ENCODE measurements at regions not wholly inside any gene's neighbourhood (a gene's known extent, or its start where the extent isn't known, plus 50 kb on each side); places are given as distances from the start of the nearest gene placed in this dataset.

GRCh38 chr3:13975686-13976085 lies 95.8 kb upstream of the WNT7A start:
- TF ChIP-seq POLR2A (IDR thresholded peaks at IDR 0.05) = no peak
- no peak for TF ChIP-seq CTCF (IDR thresholded peaks at IDR 0.05)
